HG02852 (cell line): ENCODE measurements at regions not wholly inside any gene's neighbourhood (a gene's known extent, or its start where the extent isn't known, plus 50 kb on each side); places are given as distances from the start of the nearest gene placed in this dataset.
"Not testable (repeated sequence)": the region's sequence is repeated elsewhere in the genome, so short reads cannot be mapped to it uniquely, and the experiment has no call there.

Experiments
- ATAC-seq: cut with Tn5 transposase; IDR thresholded peaks from one replicate; pipeline ENCODE4 v1.9.1; 2021; ENCODE audit warnings: mild to moderate bottlenecking, moderate library complexity; ENCODE audit not compliant: unreplicated experiment

DNA sequence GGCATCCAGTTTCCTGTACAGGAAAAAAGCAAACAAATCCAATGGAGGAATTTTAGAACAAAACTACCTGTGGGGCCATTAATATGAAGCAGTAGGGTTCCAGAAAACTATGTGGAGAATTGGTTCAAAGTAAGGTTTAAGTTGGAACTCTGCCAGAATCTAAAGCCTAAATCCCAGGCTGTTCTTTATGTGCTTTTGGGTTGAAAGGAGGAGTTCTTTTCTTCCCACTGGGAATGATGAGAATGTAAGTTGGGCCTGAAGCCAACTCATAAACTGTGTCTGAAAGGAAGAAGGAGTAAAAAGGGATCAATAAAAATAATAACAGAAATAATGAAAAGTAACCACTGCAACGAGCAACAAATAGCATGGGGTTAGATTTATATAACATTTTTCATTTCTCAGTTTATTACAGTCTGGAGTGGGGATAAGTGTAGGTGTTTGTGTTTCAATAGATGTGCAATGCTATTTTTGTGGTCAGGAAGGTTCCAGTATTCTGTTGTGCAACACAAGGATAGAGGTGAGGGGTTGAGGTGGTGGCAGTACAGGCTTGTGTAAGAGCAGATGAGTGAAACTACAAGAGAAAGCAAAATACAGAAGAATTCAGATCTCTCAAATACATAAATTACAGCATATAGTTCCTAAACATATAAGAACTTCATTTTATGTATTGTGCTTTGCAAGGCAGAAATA is 373.6 kb downstream of the EMP1 start:
- ATAC-seq, result no peak

DNA sequence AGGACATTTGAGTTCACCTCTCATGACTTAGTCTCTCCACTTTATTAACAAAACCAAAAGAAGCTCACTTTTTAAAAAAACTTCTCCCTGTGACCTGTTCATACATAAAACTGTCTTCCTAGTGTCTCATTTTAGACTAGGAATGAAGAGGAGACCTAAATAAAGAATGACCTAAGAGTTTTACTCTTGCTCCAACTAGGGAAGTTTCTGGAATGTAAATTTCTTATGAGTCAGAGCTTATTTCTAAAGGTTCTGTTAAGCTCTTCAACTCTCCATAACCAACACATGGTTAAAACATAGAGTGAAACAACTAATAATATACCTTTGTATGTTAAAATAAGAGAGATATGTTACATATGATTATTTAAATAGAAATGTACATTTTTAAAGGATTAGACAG is 369.8 kb downstream of the EMP1 start:
- ATAC-seq, result no peak

DNA sequence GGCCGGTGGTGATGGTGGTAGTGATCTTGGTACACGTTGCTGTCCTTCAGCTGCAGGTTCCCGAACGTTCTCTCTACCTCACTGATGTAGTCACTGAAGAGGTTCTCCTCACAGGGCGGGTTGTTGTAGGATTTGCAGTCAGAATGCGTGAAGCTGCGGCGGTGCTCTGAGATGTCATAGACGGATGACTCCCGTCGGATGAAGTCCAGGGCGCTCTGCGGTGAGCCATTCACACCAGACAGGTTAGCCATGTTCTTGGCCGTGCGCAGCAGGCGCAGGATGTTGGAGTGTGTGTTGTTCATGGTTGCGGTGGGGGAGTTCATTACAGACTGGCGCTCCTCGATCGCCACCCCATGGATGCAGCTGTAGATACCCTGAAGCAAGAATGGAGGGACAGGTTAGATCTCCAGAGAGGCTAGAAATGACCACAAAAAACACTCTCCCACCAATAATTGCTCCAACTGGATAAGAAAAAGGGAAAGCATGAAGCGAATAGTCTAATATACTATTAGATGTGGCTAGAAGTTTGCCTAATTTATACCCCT is 367.8 kb downstream of the EMP1 start:
- ATAC-seq, result no peak

DNA sequence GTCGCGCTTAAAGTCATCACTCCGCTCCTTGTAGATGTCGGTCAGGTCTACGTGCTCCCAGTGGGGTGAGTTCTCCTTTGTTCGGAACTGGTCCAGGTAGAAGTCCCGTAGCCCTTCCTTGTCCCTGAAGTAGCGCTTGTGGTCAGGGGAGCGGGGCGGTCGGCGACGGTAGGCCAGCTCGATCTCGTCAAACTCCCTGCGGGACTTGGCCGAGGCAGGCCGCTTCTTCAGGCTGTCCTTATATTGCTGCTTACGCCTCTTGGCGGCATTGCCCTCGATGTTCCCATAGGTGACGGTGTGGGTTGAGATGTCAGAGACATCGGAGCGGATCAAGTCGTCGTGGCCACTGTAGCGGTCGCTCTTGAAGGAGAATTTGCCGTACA is 367.2 kb downstream of the EMP1 start:
- ATAC-seq, result no peak

DNA sequence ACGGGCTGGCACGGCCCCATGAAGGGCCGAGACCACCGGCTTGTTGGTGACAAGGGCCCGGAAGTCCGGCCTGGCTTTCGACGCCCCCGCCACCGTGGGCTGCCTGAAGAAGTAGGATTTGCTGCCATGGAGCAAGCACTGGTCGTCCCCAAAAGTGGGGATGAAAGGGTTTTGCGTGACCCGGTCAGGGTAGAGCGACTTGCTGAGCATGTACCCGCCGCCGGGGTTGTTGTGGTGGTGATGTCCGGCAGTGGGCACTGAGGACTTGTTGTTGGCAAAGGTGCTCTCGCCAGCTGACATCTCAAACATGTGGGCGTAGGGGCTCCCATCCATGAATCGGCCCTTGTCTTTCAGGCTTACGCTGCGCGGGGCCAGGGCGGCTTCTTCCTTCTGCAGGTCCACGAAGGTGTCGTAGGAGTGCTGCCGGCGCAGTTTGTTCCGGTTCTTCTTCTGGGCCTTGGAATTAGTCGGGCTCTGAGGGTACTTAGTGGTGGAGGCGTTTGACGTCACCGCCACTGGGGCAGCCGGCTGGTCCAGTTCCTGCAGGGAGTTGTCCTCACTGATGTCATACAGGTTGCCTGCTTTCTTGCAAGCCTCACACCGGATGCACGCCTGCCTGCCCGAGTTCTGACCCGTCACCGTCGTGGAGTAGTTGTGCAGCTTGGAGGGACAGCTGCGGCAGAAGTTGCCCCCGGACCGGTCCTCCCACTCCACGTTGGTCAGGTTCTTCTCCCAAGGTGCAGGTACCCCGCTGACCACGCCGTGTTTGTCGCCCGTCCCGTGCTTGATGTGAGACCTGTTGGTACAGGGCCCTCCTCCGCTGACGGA is 366.6 kb downstream of the EMP1 start:
- ATAC-seq, result no peak

DNA sequence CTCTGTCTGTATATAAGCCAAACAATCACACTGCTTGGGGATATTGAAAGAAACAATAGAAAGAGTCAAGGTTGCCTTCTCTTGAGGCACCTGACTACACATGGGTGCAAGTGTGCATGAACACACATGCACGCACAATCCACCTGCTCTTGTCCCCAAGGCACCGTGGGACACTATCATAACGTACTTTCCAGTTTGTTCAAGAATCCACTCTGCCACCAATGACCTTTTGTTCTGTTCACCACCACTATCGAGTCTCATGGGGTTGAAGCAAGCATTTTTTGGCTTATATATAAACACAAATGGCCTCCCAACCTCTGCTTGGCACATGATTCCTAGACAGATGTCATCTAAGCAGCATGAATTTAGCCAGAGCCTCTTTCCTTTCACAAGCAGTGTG is 365.4 kb downstream of the EMP1 start:
- ATAC-seq, result no peak

DNA sequence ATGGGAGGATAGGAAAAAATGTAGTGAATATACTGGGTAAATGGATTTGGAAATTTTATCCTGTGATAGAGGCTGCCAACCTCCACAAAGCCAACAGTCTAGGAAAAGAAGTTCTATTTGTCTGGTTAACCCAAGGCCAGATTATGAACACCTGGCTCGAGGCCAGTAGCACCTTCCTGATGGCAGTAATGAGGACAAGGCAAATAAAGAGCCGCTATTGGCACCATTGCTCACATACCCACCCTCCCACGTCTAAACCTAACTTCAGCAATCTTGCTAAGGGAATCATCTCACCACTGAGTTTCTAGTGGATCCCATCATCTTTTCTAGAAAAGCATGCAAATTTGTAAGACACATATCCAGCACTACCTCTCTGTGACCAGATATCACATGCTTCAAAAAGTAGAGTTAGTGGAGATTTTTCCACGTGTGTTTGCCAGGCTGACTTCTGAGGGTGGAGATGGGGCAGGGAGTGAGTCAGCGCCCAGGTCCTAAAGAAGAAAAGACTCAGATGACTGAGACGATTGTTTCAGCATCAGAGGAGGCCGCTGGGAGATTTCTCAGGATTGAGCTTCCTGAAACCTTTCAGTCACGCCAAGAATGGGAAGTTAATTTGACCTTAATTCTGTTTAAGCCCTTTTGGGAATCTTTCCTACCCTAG is 362.9 kb downstream of the EMP1 start:
- ATAC-seq, result no peak

DNA sequence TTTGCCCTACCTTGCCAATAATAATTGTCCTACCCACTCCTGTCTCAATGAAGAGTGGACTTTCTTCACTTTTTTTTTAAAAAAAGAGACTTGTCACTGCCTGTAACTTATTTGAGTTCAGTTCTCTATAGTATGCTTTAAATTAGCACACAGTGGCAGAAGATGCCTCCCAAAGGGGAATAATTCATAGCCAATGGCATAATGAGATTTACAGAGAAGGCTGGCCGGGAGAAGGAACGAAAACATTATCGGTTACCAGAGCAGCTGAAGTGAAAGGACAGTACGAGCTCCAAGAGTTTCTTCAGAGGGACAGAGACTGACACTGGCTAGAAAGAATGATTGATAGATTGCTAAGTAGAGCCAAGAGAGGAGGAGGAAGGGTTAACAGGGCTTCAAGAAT is 356.3 kb downstream of the EMP1 start:
- no peak for ATAC-seq

DNA sequence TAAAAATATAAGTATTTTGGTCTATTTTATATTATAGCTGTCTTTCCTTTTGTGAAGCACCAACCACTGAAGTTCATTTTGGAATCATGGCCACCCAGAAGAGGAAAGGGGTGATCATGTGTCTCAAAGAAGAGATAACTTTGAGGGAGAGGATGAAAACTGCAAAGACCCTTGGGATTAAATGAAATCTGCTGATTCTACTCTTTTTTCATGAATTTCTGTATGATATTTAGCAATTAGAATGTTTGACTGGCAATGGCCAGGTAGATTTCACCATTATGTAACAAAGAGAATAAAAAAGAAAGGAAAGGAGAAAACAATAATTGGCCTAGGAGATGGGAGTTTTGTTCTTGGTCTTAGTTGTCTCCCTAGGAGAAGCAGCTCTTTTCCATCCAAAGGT is 350.8 kb downstream of the EMP1 start:
- ATAC-seq, result no peak

DNA sequence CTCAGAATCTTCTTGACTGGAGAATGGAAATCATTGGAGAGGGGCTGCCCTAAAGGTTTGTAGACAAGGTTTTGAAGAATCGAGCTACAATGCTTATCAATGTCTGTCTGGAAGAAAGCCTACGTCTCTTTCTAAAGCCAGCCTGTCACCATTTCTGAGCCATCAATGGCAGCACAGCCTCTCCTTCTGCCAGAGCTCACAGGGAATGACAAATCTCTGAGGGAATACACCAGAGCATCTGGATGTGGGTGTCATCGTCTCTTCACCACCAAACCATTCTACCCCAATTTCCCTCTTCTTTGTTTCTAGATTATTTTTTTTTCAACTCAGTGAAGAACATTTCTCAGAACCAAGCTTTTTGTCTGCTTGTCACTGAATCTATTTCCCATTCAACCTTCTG is 349.7 kb downstream of the EMP1 start:
- ATAC-seq, result no peak

DNA sequence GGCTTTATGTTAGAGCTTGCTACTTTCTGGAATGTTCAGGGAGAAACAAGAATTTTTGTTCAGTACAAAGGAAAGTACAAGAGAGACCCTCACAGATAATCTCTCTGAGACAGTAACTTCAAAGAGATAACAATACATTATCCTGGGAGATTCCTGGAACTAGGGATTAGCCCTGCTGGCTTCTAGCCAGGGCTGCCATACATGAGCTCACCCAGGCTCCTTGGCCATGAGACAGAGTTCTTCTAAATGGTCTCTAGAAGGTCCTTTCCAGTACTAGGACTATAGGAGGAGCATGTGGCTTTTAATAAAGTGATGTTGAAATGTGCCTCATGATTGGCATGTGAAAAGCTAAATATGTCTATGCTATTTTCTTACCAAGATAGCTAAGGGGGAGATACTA is 342.5 kb downstream of the EMP1 start:
- ATAC-seq, result no peak

DNA sequence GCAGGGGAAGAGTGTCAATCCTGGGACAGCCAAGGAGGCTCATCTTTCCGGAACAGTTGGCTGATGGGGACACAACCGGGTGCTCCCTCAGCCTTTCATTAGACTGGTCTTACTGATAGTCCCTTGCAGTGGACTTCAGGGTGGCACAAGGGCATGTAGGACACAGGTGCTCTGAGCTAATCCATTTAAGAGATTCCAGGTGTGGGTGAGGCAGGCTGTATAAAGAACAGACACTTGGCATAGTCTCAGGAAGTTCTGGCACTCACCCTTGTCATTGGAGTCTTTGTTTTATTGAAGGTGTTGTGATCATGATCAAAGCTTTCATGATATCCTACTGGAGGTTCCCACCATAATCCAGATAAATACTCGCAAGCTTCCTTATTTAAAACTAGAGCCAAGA is 341.6 kb downstream of the EMP1 start:
- ATAC-seq, result peak; percentile 3

DNA sequence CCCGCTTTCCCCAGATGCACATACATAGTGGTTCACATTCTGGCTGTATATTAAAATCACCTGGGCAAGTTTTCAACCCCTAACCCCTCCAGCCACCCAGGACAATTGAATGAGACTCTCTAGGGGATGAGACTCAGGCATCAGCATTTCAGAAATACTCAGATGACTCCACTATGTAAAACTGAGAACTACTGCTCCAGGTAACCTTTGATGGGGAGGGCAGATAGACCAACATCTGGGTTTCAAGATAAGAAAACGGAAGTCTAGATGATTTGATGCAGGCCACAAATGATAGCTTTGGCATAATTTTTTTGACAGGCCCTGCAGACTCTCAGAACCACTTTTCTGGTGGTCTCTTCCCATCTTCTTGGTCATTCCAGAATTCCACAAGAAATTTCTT is 341.1 kb downstream of the EMP1 start:
- peak; percentile 74 for ATAC-seq

DNA sequence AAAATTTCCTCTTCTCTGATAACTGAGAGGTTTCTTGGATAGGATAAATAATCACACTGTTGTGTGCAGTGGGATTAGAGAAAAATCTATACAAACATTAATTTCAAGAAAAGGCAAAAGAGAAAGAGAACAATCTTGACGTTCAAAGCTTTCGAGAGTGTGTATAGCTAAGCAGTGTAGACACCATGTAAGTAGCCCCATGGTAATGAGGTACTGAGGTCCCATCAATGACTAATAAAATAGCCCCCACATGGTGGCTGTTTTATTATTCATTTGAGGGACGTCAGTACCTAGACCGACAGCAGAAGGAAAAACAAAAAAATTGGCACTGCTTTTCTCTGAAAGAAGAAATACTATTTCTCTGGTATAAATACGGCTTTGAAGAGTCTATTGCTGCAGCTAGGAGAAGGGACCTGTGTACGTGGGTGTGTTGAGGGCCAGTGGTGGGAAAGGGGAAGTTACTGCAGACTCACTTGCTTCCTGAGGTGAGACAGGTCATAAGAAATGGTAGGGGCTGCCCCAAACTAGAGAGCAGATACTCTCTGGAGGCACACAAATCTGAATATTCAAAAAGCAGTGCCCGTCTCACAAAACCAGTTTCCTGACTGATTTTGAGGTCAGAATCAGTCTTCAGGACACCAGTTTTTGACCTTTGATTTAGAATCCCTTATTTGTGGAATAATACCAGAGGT is 339.8 kb downstream of the EMP1 start:
- ATAC-seq, result peak; percentile 96

DNA sequence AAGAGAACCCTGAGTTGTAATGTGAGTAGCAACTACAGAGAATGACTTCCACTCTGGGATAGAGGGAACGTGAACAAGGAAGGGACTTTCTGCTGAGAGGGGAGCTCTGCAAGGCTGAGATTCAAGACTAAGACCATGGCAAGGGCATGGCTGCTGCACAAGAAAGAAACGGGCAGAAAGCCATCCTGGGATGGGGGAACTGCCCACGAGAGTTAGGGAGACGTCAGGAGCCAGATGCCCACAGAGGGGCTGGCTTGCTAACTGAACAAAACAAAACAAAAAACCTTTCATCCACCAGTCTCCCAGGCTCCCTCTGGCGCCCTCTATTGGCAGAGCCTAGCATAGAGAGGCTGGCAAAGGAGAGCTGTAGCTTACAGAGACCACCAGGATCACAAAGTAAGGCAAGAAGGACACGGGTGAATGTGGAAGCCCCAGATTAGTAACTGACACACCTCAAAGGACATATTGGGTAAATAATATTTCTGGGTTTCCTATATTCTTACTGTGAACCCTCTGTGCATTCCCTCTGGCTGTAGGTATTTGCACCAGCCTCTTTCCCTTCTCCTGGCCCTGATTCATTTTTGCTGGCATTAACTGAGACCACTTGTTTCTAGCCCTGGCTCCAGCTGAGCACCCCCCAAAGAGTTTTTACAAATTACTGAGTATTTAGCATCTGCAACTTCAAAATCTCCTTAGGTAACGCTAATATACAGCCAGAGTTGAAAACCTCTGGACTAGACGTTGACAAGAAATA is 338.3 kb downstream of the EMP1 start:
- ATAC-seq, result no peak

DNA sequence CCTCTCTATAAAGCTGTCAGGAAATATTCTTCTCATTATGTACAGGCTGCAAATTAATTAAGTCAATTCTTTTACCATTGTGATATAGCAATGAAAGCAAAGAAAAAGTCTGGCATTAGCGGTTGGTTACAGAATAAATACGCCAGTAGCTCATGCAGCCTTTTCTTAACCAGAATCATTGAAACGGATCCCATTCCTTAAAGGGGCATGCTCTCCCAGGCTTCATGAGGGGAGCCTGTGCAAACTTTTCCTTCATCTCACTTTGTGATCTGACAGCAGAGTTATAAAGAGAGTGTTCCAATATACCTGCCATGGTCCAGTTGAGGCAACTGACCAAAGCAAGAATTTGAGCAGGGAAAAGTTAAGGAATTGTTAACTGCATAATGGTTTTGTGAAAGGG is 337.7 kb downstream of the EMP1 start:
- ATAC-seq, result no peak

DNA sequence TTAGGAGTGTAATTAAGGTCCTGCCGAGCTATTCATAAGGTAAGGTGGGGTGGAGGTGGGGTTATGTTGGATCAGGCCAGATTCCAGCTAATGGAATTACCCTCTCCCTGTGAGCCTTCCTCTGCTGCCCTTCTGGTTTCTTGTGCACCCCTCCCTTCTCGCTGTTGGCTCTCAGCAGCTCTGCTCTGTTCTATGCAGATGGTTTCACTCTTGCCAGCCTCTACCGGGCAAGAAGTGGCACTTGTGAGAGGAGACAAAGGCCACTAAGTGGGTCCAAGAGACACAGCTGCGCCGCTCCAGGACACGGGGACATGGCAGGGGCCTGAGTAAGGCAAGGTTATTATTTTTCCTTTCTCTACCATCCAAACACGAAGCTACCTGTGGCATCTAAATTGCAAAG is 334.4 kb downstream of the EMP1 start:
- ATAC-seq, result no peak

DNA sequence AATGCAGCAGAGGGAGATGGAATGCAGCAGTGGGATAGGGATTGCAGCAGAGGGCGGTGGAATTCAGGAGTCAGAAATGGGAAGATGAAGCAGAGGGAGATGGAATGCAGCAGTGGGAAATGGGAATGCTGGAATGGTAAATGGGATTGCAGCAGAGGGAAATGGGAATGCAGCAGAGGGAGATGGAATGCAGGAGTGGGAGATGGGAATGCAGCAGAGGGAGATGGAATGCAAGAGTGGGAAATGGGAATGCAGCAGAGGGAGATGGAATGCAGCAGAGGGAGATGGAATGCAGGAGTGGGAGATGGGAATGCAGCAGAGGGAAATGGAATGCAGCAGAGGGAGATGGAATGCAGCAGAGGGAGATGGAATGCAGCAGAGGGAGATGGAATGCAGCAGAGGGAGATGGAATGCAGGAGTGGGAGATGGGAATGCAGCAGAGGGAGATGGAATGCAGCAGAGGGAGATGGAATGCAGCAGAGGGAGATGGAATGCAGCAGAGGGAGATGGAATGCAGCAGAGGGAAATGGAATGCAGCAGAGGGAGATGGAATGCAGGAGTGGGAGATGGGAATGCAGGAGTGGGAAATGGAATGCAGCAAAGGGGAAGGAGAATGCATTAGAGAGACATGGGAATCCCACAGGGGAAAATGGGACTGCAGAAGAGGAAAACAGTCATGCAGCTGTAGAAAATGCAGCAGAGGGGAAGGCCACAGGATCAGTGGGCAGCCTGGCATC is 329.8 kb downstream of the EMP1 start:
- ATAC-seq, result not testable (repeated sequence)

DNA sequence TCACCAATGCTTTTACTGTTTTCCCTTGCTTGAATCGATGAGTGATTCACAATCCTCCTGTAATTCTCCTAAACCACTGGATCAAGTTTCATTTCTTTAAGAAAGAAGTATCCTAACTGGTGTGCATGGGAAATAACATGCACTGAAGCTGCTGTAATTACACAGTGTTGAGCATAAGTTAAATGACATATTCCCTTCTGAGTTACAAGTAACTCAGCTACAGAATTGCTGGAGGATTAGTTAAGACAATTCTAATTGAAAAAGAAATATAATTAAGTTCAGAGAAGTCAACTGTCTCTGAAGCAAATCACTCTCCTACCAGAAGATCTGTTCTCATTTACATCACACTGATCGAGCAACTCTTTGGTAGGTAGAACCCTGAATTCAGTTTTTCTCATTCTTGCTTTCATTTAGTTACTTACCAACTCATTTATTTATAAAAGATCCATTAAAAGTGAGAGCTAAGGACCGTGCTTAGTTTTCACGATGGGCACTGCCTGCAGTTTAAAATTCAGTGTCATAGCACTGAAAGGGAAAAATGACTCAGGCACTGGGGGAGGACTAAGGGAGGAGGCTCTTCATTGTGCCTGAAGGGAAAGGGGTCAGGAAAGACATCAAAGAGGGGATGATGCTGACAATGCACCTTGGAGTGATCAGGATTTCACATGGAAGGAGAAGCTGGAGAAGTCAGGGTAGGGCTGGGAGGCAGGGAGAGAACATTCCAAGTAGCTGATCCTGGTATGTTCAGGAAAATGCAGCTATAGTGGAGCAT is 327.2 kb downstream of the EMP1 start:
- no peak for ATAC-seq
